ENCODE measurements at regions not wholly inside any gene's neighbourhood (a gene's known extent, or its start where the extent isn't known, plus 50 kb on each side); places are given as distances from the start of the nearest gene placed in this dataset.

- Histone ChIP-seq H3K56ac (replicated peaks; ENCODE audit: insufficient read length, low read depth, low read length) (no peak overlapping the region), H3K23me2 (ENCODE audit: low read depth, low read length) (no peaks in the 10 kb centered on the region), H3K9ac (replicated peaks in 1 of 4; ENCODE audit: extremely low read depth in 1 of 4, low read depth in 3 of 4, low read length in 3 of 4) (no peak overlapping the region), H2AK5ac (ENCODE audit: low read depth, low read length) (no peak overlapping the region), H3K9me3 (ENCODE audit: insufficient read depth in 2 of 2, low read depth in 1 of 2, low read length in 1 of 2) (no peaks in the 10 kb centered on the region), H3K18ac (ENCODE audit: extremely low read depth, low read length) (no peak overlapping the region), H4K20me1 (replicated peaks in 1 of 2; ENCODE audit: control insufficient read depth in 1 of 2, insufficient read depth in 2 of 2, low read length in 2 of 2) (no peaks in the 10 kb centered on the region), H4K5ac (ENCODE audit: insufficient read length, low read depth, low read length) (no peak overlapping the region), H2BK15ac (ENCODE audit: low read length) (no peak overlapping the region), H3K23ac (ENCODE audit: insufficient read length) (no peak overlapping the region), H3K4ac (replicated peaks; ENCODE audit: insufficient read length, low read depth, low read length) (no peak overlapping the region), H3K79me2 (ENCODE audit: control insufficient read depth in 1 of 2, insufficient read depth in 2 of 2, low read length in 2 of 2) (no peaks in the 10 kb centered on the region), H2AFZ (ENCODE audit: low read length) (no peak overlapping the region), H2BK20ac (ENCODE audit: low read length) (no peak overlapping the region), H2BK120ac (replicated peaks; ENCODE audit: low read depth, low read length) (no peak overlapping the region), H3K79me1 (ENCODE audit: low read depth, low read length) (no peaks in the 10 kb centered on the region), H3K27me3 (replicated peaks in 1 of 4; ENCODE audit: control insufficient read depth in 3 of 4, extremely low read depth in 1 of 4, insufficient read depth in 3 of 4, low read length in 3 of 4) (no peaks in the 10 kb centered on the region; a peak in 1 of 7 replicates), H3K27ac (ENCODE audit: low read depth, low read length) (no peak overlapping the region), H2BK12ac (ENCODE audit: low read depth, low read length) (no peak overlapping the region), H3K4me1 (replicated peaks in 1 of 4; ENCODE audit: control insufficient read depth in 3 of 4, insufficient read depth in 4 of 4, low read length in 3 of 4) (no peaks in the 10 kb centered on the region), H3K4me2 (ENCODE audit: insufficient read depth in 1 of 2, low read depth in 2 of 2, low read length in 2 of 2) (no peak overlapping the region), H3K14ac (ENCODE audit: insufficient read length) (no peak overlapping the region), H3K4me3 (ENCODE audit: extremely low read depth in 1 of 4, insufficient read depth in 2 of 4, low read depth in 3 of 4, low read length in 4 of 4) (no peak overlapping the region), H2BK5ac (ENCODE audit: low read depth, low read length) (no peak overlapping the region), H4K91ac (replicated peaks; ENCODE audit: insufficient read length, low read length) (no peak overlapping the region), H4K8ac (ENCODE audit: extremely low read depth, insufficient read depth, low read length) (no peak overlapping the region), H3K36me3 (ENCODE audit: control insufficient read depth in 2 of 4, insufficient read depth in 4 of 4, low read length in 3 of 4) (no peaks in the 10 kb centered on the region)
- no peak for FAIRE-seq
- 100% methylated on average over 1 of the region's 1 CpG; no CpG with 5 or more reads in 1 of the 2 experiments for WGBS, 2 experiments (ENCODE audit: extremely low coverage in 1 of 2, insufficient coverage in 1 of 2, insufficient read length in 1 of 2, insufficient replicate concordance in 2 of 2, low coverage in 1 of 2, low lambda C conversion rate in 2 of 2, missing lambda C conversion rate in 1 of 2)
- POLR2A ChIA-PET (ENCODE audit: partially characterized antibody) = no interaction called here
- CTCF ChIA-PET (ENCODE audit: partially characterized antibody) = no interaction called here
- TF ChIP-seq JUND (IDR thresholded peaks at IDR 0.05; ENCODE audit: low read length) (no peak), SIRT6 (IDR thresholded peaks at IDR 0.05; ENCODE audit: low read length) (no peak), JUN (IDR thresholded peaks at IDR 0.05; ENCODE audit: low read depth, low read length) (no peak), TAF7 (optimal IDR thresholded peaks at IDR 0.05; ENCODE audit: borderline replicate concordance, low read depth, low read length) (no peak), CBX8 (IDR thresholded peaks at IDR 0.05; ENCODE audit: borderline replicate concordance, low read depth, low read length) (no peak), TCF12 (IDR thresholded peaks at IDR 0.05; ENCODE audit: low read depth, low read length) (no peak), SIX5 (IDR thresholded peaks at IDR 0.05; ENCODE audit: low read depth, low read length) (no peak), ZNF274 (IDR thresholded peaks at IDR 0.05; ENCODE audit: borderline replicate concordance, extremely low read depth, low read length) (no peak), GABPA (IDR thresholded peaks at IDR 0.05; ENCODE audit: borderline replicate concordance, insufficient read depth, low read length) (no peak), CHD2 (IDR thresholded peaks at IDR 0.05; ENCODE audit: low read length) (no peak), USF2 (IDR thresholded peaks at IDR 0.05; ENCODE audit: low read length) (no peak)
- DNase-seq (ENCODE audit: low read depth in 1 of 2, low spot score in 2 of 2) = no peak
Observed at GRCh38 chr2:6671913-6672312, 193.8 kb downstream of the CMPK2 start.

Measured in H1 (cell line).